Bronchial epithelial cell (primary cell): ENCODE measurements at regions not wholly inside any gene's neighbourhood (a gene's known extent, or its start where the extent isn't known, plus 50 kb on each side); places are given as distances from the start of the nearest gene placed in this dataset.

Experiments
- DNase-seq: peaks from one replicate; pipeline ENCODE4 v3.0.0-alpha.2; 2010; ENCODE audit warnings: low read depth
- FAIRE-seq: peaks from 2 replicates; lab custom pipeline; 2011; peaks lifted over from hg19 to GRCh38; lab: Jason Lieb, UNC
- H3K27me3 ChIP-seq: 2 replicates; pipeline ENCODE4 v1.5.1; 2011; ENCODE audit warnings: low read length; ENCODE audit not compliant: control insufficient read depth, insufficient read depth
- H3K36me3 ChIP-seq: 2 replicates; pipeline ENCODE4 v1.5.1; 2011; ENCODE audit warnings: low read length; ENCODE audit not compliant: control insufficient read depth, insufficient read depth
- H3K4me3 ChIP-seq: 2 replicates; pipeline ENCODE4 v1.5.1; 2011; ENCODE audit warnings: mild to moderate bottlenecking, low read depth, low read length, control low read depth
- TF ChIP-seq, protein P1 (sequence below): IDR thresholded peaks from 2 replicates; pipeline ENCODE4 v1.5.1; 2011; ENCODE audit warnings: mild to moderate bottlenecking, moderate library complexity, low read length, control low read depth, inconsistent platforms; ENCODE audit not compliant: insufficient read depth, severe bottlenecking

DNA sequence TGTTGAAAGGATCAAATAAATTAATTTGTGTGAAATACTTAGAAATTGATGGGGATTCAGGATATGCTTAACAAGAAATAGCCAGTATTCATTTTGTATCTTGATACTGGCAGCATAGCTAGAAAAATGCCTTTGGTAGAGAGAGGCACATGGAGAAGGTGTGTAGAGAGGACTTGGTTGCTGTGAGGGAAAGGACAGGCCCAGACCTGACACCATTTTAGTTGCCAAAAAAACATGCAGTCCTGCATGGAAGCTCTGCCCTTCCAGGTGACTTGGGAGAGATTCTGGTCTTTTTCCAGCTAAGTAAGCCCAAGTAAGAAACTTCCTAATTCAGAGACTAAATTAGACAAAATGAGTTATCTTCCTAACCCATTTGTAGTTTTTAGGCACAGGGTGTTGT is 335.0 kb downstream of the RFC3 start:
- TF ChIP-seq, protein P1, sequence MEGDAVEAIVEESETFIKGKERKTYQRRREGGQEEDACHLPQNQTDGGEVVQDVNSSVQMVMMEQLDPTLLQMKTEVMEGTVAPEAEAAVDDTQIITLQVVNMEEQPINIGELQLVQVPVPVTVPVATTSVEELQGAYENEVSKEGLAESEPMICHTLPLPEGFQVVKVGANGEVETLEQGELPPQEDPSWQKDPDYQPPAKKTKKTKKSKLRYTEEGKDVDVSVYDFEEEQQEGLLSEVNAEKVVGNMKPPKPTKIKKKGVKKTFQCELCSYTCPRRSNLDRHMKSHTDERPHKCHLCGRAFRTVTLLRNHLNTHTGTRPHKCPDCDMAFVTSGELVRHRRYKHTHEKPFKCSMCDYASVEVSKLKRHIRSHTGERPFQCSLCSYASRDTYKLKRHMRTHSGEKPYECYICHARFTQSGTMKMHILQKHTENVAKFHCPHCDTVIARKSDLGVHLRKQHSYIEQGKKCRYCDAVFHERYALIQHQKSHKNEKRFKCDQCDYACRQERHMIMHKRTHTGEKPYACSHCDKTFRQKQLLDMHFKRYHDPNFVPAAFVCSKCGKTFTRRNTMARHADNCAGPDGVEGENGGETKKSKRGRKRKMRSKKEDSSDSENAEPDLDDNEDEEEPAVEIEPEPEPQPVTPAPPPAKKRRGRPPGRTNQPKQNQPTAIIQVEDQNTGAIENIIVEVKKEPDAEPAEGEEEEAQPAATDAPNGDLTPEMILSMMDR = no peak
- Histone ChIP-seq H3K4me3 (no peak overlapping the region), H3K36me3 (no peaks in the 10 kb centered on the region), H3K27me3 (no peaks in the 10 kb centered on the region)
- DNase-seq (peak; percentile 80), FAIRE-seq (no peak)

DNA sequence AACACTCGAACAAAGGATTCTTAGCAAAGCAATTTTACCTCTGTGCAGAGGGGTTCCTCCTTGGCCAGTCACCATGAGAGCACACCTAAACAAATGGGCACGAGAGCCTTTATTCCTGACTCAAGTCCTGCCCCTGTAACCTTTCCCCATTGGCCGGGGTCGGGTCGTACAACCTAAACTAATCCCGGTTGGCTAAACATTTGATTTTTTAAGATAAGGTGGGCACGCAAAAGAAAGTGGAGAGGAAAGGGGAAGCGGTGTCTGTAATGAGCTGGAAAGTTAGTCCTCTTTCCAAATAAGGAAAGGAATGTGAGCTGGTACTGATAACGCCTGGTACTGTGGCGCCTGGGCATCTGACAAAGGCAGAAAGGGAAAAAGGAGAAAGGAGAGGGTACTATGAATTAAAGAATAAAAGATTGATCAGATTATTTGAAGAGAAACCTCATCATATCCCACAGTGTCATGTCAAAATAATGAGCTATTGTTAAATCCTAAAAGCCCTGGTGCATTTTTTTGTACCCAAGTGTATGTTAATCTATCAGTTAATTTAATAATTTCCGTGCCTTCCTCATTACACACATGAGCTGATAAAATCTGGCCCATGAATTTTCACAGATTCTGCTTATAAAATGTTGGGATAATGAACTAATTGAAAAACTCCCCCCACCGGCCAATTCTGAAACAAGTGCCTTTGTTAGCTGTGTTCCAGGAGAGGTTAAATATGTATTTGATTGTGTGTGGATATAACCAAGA is 335.7 kb downstream of the RFC3 start:
- H3K36me3 ChIP-seq = no peaks in the 10 kb centered on the region
- FAIRE-seq (no peak), DNase-seq (no peak)
- H3K4me3 ChIP-seq = no peak overlapping the region
- TF ChIP-seq, protein P1 = no peak
- H3K27me3 ChIP-seq = no peaks in the 10 kb centered on the region

DNA sequence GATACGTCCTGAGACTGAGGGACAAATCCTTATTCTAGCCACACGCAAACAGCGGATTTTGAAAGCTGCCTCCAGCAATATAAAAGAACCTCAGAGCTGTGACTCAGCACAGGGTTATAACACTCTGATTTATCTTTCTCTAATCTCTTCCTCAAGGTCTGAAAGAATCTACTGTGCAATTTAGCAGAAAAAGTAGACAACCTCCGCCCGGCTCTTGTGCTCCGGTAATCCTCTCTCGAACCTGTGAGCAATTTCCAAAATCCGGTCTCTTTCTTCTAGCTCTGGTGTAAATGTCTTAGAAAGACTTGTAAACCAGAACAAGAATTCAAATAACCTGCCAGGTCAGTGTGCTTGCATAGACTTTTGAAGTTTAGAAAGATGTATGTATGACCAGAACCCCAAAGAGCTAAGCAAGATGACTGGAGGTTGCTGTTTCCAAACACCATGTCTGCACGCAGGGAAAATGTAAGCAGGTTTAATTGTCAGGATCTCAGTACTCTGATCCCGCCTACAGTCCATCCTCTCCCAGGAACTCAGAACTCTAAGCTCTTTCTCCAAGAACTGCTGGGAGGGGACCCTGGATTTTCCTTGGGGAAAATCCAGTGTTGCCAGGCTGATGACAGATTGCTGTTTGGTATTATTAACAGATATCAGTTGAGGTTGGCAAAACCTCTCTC is 338.1 kb downstream of the RFC3 start:
- Histone ChIP-seq H3K4me3 (no peak overlapping the region), H3K27me3 (no peaks in the 10 kb centered on the region), H3K36me3 (no peaks in the 10 kb centered on the region)
- TF ChIP-seq, protein P1 = no peak
- FAIRE-seq (no peak), DNase-seq (peak; percentile 78)

DNA sequence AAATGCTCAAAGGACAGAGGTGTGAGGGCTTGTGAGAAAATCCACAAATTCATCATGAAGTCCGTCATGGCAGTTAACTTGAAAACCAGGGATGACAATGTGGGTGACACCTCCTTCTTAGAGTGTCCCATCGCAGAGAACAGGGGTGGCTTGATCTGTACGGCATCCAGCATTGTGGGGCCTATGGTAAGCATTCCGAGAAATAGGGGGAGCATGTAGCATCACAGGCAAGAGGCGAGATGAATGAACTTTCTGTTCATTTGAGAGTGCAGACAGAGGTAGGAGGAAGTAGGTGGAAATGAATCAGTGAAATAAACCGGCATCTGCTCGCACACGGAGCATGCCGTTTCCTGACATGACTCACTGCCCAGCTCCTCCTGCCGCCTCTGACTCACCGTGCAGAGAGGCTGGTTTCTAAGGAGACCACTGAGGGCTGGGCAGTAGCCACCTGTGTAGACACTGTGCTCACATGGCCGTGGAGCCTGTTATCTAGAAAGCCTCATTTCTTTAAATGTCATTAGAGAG is 339.0 kb downstream of the RFC3 start:
- DNase-seq (peak; percentile 97), FAIRE-seq (peak; percentile 90)
- Histone ChIP-seq H3K27me3 (no peaks in the 10 kb centered on the region), H3K36me3 (no peaks in the 10 kb centered on the region), H3K4me3 (no peak overlapping the region)
- TF ChIP-seq, protein P1 = no peak

DNA sequence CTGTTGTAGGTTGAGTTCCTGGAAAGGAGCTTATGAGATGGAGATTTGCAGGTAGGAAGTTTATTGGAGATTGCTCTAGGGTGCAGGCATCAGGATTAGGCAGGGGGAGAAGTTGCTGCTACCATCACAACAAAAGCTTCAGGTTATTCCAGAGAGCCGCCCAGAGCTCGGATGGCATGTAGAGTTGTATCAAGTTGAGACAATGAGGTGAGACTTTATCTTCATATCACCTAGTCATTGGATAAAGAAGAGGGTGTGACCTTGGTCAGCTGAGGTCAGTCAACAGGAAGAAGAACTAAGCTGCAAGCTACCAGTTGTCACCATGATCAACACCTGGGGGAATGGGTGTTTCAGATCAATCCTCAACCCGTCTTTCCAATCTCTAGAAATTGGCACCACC is 342.0 kb downstream of the RFC3 start:
- FAIRE-seq (no peak), DNase-seq (no peak)
- TF ChIP-seq, protein P1 = no peak
- no peaks in the 10 kb centered on the region for H3K27me3 ChIP-seq
- no peaks in the 10 kb centered on the region for H3K36me3 ChIP-seq
- no peak overlapping the region for H3K4me3 ChIP-seq
